Liver (tissue), 8 donors: ENCODE measurements at regions not wholly inside any gene's neighbourhood (a gene's known extent, or its start where the extent isn't known, plus 50 kb on each side); places are given as distances from the start of the nearest gene placed in this dataset.

Experiments used
- DNase-seq: peaks from one replicate; pipeline ENCODE4 v3.0.0-alpha.2; 2017; ENCODE audit warnings: low spot score
- H3K27ac ChIP-seq, 2 donors: one replicate each; pipeline ENCODE4 v1.7.0; 2013; ENCODE audit warnings: inconsistent platforms in 2 of 2, low read length in 2 of 2, control low read depth in 1 of 2, low read depth in 1 of 2, mild to moderate bottlenecking in 1 of 2
- H3K27me3 ChIP-seq, 4 donors: one replicate each; pipeline versions ENCODE4 v1.6.1 to v1.7.0; 2013; ENCODE audit warnings: low read length in 3 of 4, inconsistent platforms in 1 of 4, mild to moderate bottlenecking in 1 of 4, moderate library complexity in 1 of 4; ENCODE audit not compliant: control insufficient read depth in 4 of 4, insufficient read depth in 4 of 4
- H3K36me3 ChIP-seq, 4 donors: one replicate each; pipeline versions ENCODE4 v1.6.1 to v1.7.0; 2013; ENCODE audit warnings: low read length in 3 of 4, mild to moderate bottlenecking in 3 of 4, low read depth in 1 of 4, moderate library complexity in 1 of 4; ENCODE audit not compliant: control insufficient read depth in 4 of 4, insufficient read depth in 3 of 4
- H3K4me1 ChIP-seq, 4 donors: one replicate each; pipeline versions ENCODE4 v1.6.1 to v1.7.0; 2013; ENCODE audit warnings: low read length in 3 of 4, mild to moderate bottlenecking in 3 of 4, moderate library complexity in 1 of 4; ENCODE audit not compliant: control insufficient read depth in 4 of 4, insufficient read depth in 4 of 4
- H3K4me3 ChIP-seq, 3 donors: one replicate each; pipeline versions ENCODE4 v1.6.1 to v1.7.0; 2013; ENCODE audit warnings: low read length in 3 of 3, control low read depth in 1 of 3, low read depth in 1 of 3, mild to moderate bottlenecking in 1 of 3
- H3K9ac ChIP-seq, 2 donors: one replicate each; pipeline ENCODE4 v1.7.0; 2013; ENCODE audit warnings: low read length in 2 of 2, mild to moderate bottlenecking in 2 of 2, moderate library complexity in 2 of 2, control low read depth in 1 of 2, low read depth in 1 of 2
- H3K9me3 ChIP-seq, 4 donors: one replicate each; pipeline versions ENCODE4 v1.6.1 to v1.7.0; 2013; ENCODE audit warnings: low read length in 3 of 4; ENCODE audit not compliant: control insufficient read depth in 4 of 4
- EGR1 ChIP-seq, 2 donors: IDR thresholded peaks; 2 replicates each; pipeline ENCODE4 v1.6.1; 2016 to 2018; ENCODE audit warnings: antibody characterized with exemption in 2 of 2, low read depth in 2 of 2
- FOXA1 ChIP-seq: IDR thresholded peaks from 2 replicates; pipeline ENCODE4 v1.6.1; 2016; ENCODE audit warnings: antibody characterized with exemption
- FOXA2 ChIP-seq: IDR thresholded peaks from 2 replicates; pipeline ENCODE4 v1.6.1; 2016; ENCODE audit warnings: antibody characterized with exemption
- HNF4A ChIP-seq, 2 donors: conservative IDR thresholded peaks; 2 replicates each; pipeline ENCODE4 v1.6.1; 2016; ENCODE audit warnings: antibody characterized with exemption in 2 of 2, mild to moderate bottlenecking in 2 of 2
- HNF4G ChIP-seq: IDR thresholded peaks from 2 replicates; pipeline ENCODE4 v1.6.1; 2016; ENCODE audit warnings: antibody characterized with exemption
- JUND ChIP-seq, 2 donors: IDR thresholded peaks; 2 replicates each; pipeline ENCODE4 v1.6.1; 2016; ENCODE audit warnings: antibody characterized with exemption in 2 of 2
- NR2F2 ChIP-seq: IDR thresholded peaks from 2 replicates; pipeline ENCODE4 v1.6.1; 2016; ENCODE audit warnings: antibody characterized with exemption
- RAD21 ChIP-seq, 2 donors: IDR thresholded peaks; 2 replicates each; pipeline ENCODE4 v1.6.1; 2016; ENCODE audit warnings: antibody characterized with exemption in 2 of 2, mild to moderate bottlenecking in 2 of 2
- REST ChIP-seq: IDR thresholded peaks from 2 replicates; pipeline ENCODE4 v1.6.1; 2016; ENCODE audit warnings: antibody characterized with exemption, mild to moderate bottlenecking
- RXRA ChIP-seq, 2 donors: IDR thresholded peaks; 2 replicates each; pipeline ENCODE4 v1.6.1; 2017 to 2018; ENCODE audit warnings: antibody characterized with exemption in 2 of 2, mild to moderate bottlenecking in 1 of 2
- SP1 ChIP-seq: IDR thresholded peaks from 2 replicates; pipeline ENCODE4 v1.6.1; 2018; ENCODE audit warnings: antibody characterized with exemption, mild to moderate bottlenecking
- TAF1 ChIP-seq: conservative IDR thresholded peaks from 2 replicates; pipeline ENCODE4 v1.6.1; 2016; ENCODE audit warnings: antibody characterized with exemption, mild to moderate bottlenecking
- YY1 ChIP-seq: IDR thresholded peaks from 2 replicates; pipeline ENCODE4 v1.6.1; 2016; ENCODE audit warnings: antibody characterized with exemption, mild to moderate bottlenecking
- ZBTB33 ChIP-seq: IDR thresholded peaks from 2 replicates; pipeline ENCODE4 v1.6.1; 2016; ENCODE audit warnings: antibody characterized with exemption
- WGBS: extraction: QIAGEN DNeasy Blood & Tissue Kit; methylation state at CpG from one replicate; pipeline ENCODE4 v1.1.7; 2013; 5-methylcytosine and 5-hydroxymethylcytosine counted together
- TF ChIP-seq, protein P1 (sequence below): fragments of 150-350 bp; IDR thresholded peaks from 2 replicates; pipeline ENCODE4 v1.5.1; 2017; ENCODE audit warnings: improper control_type of control experiment, low read depth, low read length; ENCODE audit not compliant: missing input control
- TF ChIP-seq, protein P2 (sequence below): IDR thresholded peaks from 2 replicates; pipeline ENCODE4 v1.6.1; 2016; ENCODE audit warnings: antibody characterized with exemption
- TF ChIP-seq, protein P3 (sequence below): IDR thresholded peaks from 2 replicates; pipeline ENCODE4 v1.6.1; 2016; ENCODE audit warnings: antibody characterized with exemption
- donor health status: healthy.
- donor health status: healthy.
- donor health status: healthy.
- donor health status: healthy.
- donor health status: healthy.

DNA sequence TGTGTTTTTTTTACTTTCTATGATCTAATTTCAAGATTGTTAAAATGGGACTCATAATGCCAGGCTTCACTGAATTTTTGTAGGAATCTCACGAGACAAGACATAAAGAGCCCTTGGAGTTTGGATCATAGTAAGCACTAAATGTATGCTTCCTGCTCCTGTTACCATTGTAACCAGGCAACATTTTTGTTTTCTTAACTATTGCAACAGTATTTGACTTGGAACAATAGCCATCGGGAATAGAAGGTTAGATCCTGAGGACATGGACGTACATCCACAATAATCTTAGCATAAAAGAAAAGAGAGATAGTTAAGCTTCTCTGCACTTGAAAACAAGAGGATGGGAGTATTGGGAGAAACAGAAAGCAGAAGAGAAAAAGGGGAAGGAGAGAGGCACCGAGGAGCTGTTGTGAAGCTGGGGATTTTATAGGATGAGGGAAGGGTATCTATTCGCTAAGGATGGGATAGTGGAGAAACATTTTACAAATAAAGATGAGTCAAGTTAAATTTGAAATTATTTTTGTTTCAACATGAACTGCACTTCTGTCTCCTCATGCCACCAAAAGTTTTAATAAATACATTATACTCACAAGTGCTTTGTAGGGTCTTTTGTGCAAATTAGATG, 131.4 kb downstream of the TMCO5A start:
- Histone ChIP-seq H3K27me3 (peaks cover 0 to 6% (median 0%) of the 10 kb centered on the region in 4 donors), H3K4me1 (no peaks in the 10 kb centered on the region), H3K36me3 (no peaks in the 10 kb centered on the region), H3K4me3 (no peak overlapping the region), H3K9me3 (no peaks in the 10 kb centered on the region), H3K9ac (no peak overlapping the region), H3K27ac (no peak overlapping the region)
- WGBS = 49% methylated on average over 5 of the region's 5 CpGs
- no peak for DNase-seq
- TF ChIP-seq FOXA2 (no peak), YY1 (no peak), SP1 (no peak), RAD21 (IDR thresholded peaks at IDR 0.05) (no peak), FOXA1 (no peak), HNF4G (no peak), ZBTB33 (no peak), HNF4A (conservative IDR thresholded peaks at IDR 0.05) (no peak), REST (no peak), EGR1 (IDR thresholded peaks at IDR 0.05; ENCODE audit: low read depth in 2 of 2) (no peak), RXRA (IDR thresholded peaks at IDR 0.05) (no peak), NR2F2 (no peak), TAF1 (no peak), JUND (IDR thresholded peaks at IDR 0.05) (no peak)
- TF ChIP-seq, protein P1, sequence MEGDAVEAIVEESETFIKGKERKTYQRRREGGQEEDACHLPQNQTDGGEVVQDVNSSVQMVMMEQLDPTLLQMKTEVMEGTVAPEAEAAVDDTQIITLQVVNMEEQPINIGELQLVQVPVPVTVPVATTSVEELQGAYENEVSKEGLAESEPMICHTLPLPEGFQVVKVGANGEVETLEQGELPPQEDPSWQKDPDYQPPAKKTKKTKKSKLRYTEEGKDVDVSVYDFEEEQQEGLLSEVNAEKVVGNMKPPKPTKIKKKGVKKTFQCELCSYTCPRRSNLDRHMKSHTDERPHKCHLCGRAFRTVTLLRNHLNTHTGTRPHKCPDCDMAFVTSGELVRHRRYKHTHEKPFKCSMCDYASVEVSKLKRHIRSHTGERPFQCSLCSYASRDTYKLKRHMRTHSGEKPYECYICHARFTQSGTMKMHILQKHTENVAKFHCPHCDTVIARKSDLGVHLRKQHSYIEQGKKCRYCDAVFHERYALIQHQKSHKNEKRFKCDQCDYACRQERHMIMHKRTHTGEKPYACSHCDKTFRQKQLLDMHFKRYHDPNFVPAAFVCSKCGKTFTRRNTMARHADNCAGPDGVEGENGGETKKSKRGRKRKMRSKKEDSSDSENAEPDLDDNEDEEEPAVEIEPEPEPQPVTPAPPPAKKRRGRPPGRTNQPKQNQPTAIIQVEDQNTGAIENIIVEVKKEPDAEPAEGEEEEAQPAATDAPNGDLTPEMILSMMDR = no peak
- TF ChIP-seq, protein P2, sequence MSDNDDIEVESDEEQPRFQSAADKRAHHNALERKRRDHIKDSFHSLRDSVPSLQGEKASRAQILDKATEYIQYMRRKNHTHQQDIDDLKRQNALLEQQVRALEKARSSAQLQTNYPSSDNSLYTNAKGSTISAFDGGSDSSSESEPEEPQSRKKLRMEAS = no peak
- TF ChIP-seq, protein P3, sequence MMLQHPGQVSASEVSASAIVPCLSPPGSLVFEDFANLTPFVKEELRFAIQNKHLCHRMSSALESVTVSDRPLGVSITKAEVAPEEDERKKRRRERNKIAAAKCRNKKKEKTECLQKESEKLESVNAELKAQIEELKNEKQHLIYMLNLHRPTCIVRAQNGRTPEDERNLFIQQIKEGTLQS = no peak
